GM08714 (cell line): ENCODE measurements at regions not wholly inside any gene's neighbourhood (a gene's known extent, or its start where the extent isn't known, plus 50 kb on each side); places are given as distances from the start of the nearest gene placed in this dataset.

Experiments used
- H3K4me3 ChIP-seq: fragments of 200-500 bp; sonication (Bioruptor generic); 2 replicates; pipeline ENCODE4 v1.5.1; 2014; ENCODE audit warnings: mild to moderate bottlenecking, low read length, inconsistent platforms
- ZNF274 ChIP-seq: IDR thresholded peaks from 2 replicates; pipeline ENCODE4 v1.6.1; 2012; ENCODE audit warnings: mild to moderate bottlenecking, low read depth, low read length

- TF ChIP-seq ZNF274: no peak
- H3K4me3 ChIP-seq: no peak overlapping the region
Observed at GRCh38 chr9:129395633-129396364, 217.7 kb upstream of the IER5L start.

- no peak for TF ChIP-seq ZNF274
- no peak overlapping the region for H3K4me3 ChIP-seq
Observed at GRCh38 chr9:129394886-129395279, 216.8 kb upstream of the IER5L start.

- TF ChIP-seq ZNF274: no peak
- no peak overlapping the region for H3K4me3 ChIP-seq
Observed at GRCh38 chr9:129394061-129394885, 216.2 kb upstream of the IER5L start.

GRCh38 chr9:129393064-129393463 lies 215.0 kb upstream of the IER5L start:
- TF ChIP-seq ZNF274: no peak
- H3K4me3 ChIP-seq: no peak overlapping the region

GRCh38 chr9:129392093-129392541 lies 214.1 kb upstream of the IER5L start:
- H3K4me3 ChIP-seq: no peak overlapping the region
- no peak for TF ChIP-seq ZNF274

- H3K4me3 ChIP-seq: no peak overlapping the region
- no peak for TF ChIP-seq ZNF274
Observed at GRCh38 chr9:129391221-129391661, 213.2 kb upstream of the IER5L start.

- H3K4me3 ChIP-seq: no peak overlapping the region
Observed at GRCh38 chr9:129390541-129390940, 212.5 kb upstream of the IER5L start.

GRCh38 chr9:129387822-129388221 lies 209.8 kb upstream of the IER5L start:
- TF ChIP-seq ZNF274: no peak
- H3K4me3 ChIP-seq: no peak overlapping the region

More at GRCh38 chr9:129390541-129390940, 212.5 kb upstream of the IER5L start:
- no peak for TF ChIP-seq ZNF274

GRCh38 chr9:129386812-129387177 lies 208.7 kb upstream of the IER5L start:
- TF ChIP-seq ZNF274: no peak
- no peak overlapping the region for H3K4me3 ChIP-seq

GRCh38 chr9:129385211-129385934 lies 207.3 kb upstream of the IER5L start:
- H3K4me3 ChIP-seq: no peak overlapping the region
- no peak for TF ChIP-seq ZNF274

GRCh38 chr9:129384491-129385210 lies 206.6 kb upstream of the IER5L start:
- no peak overlapping the region for H3K4me3 ChIP-seq
- TF ChIP-seq ZNF274: no peak

GRCh38 chr9:129383561-129384490 lies 205.8 kb upstream of the IER5L start:
- TF ChIP-seq ZNF274: no peak
- peak overlapping the region; percentile 37; the same call in 1 of the 2 replicates for H3K4me3 ChIP-seq

GRCh38 chr9:129383019-129383560 lies 205.0 kb upstream of the IER5L start:
- TF ChIP-seq ZNF274: no peak
- peak overlapping the region; percentile 37; the same call in 1 of the 2 replicates for H3K4me3 ChIP-seq
